Naive B cell (primary cell): ENCODE measurements at regions not wholly inside any gene's neighbourhood (a gene's known extent, or its start where the extent isn't known, plus 50 kb on each side); places are given as distances from the start of the nearest gene placed in this dataset.
A peak's percentile ranks its signal among the peaks of the same experiment; 100 is the strongest.
"Not testable (repeated sequence)": the region's sequence is repeated elsewhere in the genome, so short reads cannot be mapped to it uniquely, and the experiment has no call there.

Experiments
- ATAC-seq, 2 donors: fragments of 150-1000 bp; cut with Tn5 transposase; 2 replicates each; pipeline ENCODE4 v1.10.0; 2021; ENCODE audit warnings: low read depth in 2 of 2, mild to moderate bottlenecking in 2 of 2, moderate library complexity in 2 of 2
- DNase-seq: peaks from one replicate; pipeline ENCODE4 v3.0.0; 2022
- H3K27ac Mint-ChIP-seq, 6 donors: one replicate each; pipeline ENCODE4 v1.8.0; 2020 to 2022; ENCODE audit warnings: mild to moderate bottlenecking in 6 of 6, mixed read lengths in 6 of 6, moderate library complexity in 5 of 6, inconsistent platforms in 2 of 6
- H3K27me3 Mint-ChIP-seq, 3 donors: one replicate each; pipeline ENCODE4 v1.8.0; 2021 to 2022; ENCODE audit warnings: mixed read lengths in 3 of 3, mild to moderate bottlenecking in 1 of 3
- H3K36me3 Mint-ChIP-seq, 2 donors: one replicate each; pipeline ENCODE4 v1.8.0; 2020 to 2022; ENCODE audit warnings: mixed read lengths in 2 of 2, inconsistent platforms in 1 of 2, mild to moderate bottlenecking in 1 of 2
- H3K4me1 Mint-ChIP-seq, 3 donors: one replicate each; pipeline ENCODE4 v1.8.0; 2020 to 2022; ENCODE audit warnings: mixed read lengths in 3 of 3, inconsistent platforms in 1 of 3, mild to moderate bottlenecking in 1 of 3, moderate library complexity in 1 of 3
- H3K4me3 Mint-ChIP-seq, 8 donors: one replicate each; pipeline ENCODE4 v1.8.0; 2020 to 2022; ENCODE audit warnings: mild to moderate bottlenecking in 8 of 8, mixed read lengths in 8 of 8, moderate library complexity in 8 of 8, inconsistent platforms in 2 of 8
- H3K9me3 Mint-ChIP-seq, 7 donors: one replicate each; pipeline ENCODE4 v1.8.0; 2020 to 2022; ENCODE audit warnings: mixed read lengths in 7 of 7, mild to moderate bottlenecking in 5 of 7, inconsistent platforms in 2 of 7, moderate library complexity in 1 of 7

DNA sequence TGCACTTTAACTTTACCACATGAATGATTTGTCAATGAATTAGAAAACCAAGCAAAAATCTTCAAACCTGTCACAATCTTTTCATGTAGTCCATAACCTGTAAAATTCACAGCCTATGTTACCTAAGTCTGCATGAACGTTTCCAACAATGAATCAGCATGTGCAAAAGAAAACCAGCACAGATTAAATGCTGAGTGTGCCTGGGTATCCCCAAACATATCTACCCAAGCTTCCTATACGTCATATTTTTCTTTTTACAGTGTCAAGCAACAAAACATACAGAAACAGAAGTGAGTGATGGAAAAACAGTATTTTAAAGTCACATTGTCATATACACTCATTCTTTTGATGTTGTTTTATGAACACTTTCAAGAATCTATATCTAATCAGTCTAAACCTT lies 713.5 kb downstream of the RFPL4B start:
- Mint-ChIP-seq H3K4me3 (no peak overlapping the region), H3K36me3 (no peaks in the 10 kb centered on the region), H3K4me1 (no peaks in the 10 kb centered on the region), H3K27ac (no peak overlapping the region), H3K27me3 (peaks cover 0 to 4% (median 0%) of the 10 kb centered on the region in 3 donors), H3K9me3 (peaks cover 0 to 10% (median 0%) of the 10 kb centered on the region in 7 donors)
- DNase-seq (no peak), ATAC-seq (no peak)

DNA sequence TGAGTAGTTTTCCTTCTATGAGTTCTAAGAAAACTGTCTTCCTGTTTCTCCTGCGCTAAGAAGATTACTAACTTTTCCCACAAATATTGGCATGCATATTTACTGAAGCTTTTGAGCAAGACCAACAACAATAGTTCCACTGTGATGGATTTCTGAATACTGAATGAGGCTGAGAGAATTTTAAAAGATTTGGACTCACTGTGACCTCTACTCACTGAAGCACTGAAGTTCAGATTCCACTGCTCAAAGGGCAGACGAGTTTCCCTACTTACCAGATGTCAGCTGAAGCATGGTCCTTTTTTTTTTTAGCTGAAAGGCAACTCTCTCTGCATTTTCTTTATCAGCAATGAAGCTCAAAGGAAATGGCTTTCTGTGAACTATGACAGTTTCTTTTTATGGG lies 718.5 kb downstream of the RFPL4B start:
- ATAC-seq (no peak), DNase-seq (no peak)
- Mint-ChIP-seq H3K27ac (no peak overlapping the region), H3K27me3 (no peaks in the 10 kb centered on the region), H3K9me3 (no peaks in the 10 kb centered on the region), H3K36me3 (no peaks in the 10 kb centered on the region), H3K4me1 (no peaks in the 10 kb centered on the region), H3K4me3 (no peak overlapping the region)

DNA sequence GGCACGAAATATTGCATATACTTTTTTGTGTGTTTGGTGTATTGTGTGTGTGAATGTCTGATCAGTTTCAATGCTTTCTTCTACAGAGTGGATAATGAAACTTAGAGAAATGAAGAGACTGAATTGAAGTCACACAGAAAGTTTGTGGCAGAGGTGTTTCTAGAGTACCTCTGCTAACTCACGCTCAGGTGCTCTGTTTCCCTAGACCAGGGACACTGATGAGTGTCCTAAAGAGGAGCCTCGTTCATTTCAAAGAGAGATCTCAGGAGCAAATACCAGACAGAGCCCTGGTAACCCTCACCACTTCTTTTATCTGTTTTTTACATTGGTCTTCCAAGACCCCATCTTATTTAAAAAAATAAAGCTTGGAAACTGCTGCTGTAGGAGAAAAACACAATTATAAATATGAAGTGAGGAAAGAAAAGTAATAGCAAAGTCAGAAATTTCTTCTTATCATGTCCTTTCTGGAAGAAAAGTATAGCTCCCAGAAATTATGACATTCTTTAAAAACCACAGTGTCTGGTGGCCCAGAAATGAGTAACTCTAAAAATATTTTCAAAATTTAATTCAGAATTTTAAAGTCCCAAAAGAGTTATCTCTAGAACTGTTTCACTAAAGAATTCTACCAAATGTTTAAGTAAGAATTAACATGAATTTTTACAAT lies 720.6 kb downstream of the RFPL4B start:
- DNase-seq (no peak), ATAC-seq (no peak)
- H3K4me1 Mint-ChIP-seq: no peaks in the 10 kb centered on the region
- H3K4me3 Mint-ChIP-seq: no peak overlapping the region
- no peaks in the 10 kb centered on the region for H3K36me3 Mint-ChIP-seq
- H3K27me3 Mint-ChIP-seq: no peaks in the 10 kb centered on the region
- no peak overlapping the region for H3K27ac Mint-ChIP-seq
- no peaks in the 10 kb centered on the region for H3K9me3 Mint-ChIP-seq

DNA sequence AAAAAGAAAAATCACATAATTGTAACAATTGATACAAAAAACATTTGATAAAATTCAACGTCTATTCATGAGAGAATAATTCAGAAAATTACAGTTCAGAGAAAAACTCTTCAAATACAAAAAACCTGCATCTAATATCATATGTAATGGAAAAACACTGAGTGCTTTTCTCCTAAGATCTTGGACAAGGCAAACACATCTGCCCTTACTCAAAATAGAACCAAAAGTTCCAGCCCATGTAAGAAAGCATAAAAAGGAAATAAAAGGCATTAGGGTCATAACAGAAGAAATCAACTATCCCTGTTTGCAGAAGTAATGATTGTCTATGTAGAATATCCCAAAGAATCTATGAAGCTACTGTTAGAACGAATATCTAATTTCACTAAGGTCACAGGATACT lies 721.4 kb downstream of the RFPL4B start:
- Mint-ChIP-seq H3K4me1 (no peaks in the 10 kb centered on the region), H3K36me3 (no peaks in the 10 kb centered on the region), H3K27ac (no peak overlapping the region), H3K9me3 (no peaks in the 10 kb centered on the region), H3K27me3 (no peaks in the 10 kb centered on the region), H3K4me3 (no peak overlapping the region)
- no peak for ATAC-seq
- no peak for DNase-seq

DNA sequence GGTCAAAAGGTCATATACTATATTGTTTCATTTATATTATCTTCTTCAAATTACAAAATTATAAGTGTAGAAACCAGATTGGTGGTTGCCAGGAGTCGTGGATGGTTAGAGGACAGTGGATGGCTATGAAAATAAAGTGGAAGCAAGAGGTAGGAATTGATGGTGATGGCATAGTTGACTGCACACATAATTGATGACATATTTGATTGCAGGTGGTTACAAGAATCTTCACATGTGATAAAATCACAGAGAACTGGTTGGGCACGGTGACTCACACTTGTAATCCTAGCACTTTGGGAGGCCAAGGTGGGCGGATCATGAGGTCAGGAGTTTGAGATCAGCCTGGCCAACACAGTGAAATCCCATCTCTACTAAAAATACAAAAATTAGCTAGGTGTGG lies 723.6 kb downstream of the RFPL4B start:
- ATAC-seq, H3K4me3 Mint-ChIP-seq, DNase-seq, H3K4me1 Mint-ChIP-seq, H3K36me3 Mint-ChIP-seq, H3K27me3 Mint-ChIP-seq, H3K27ac Mint-ChIP-seq, H3K9me3 Mint-ChIP-seq: not testable (repeated sequence)

DNA sequence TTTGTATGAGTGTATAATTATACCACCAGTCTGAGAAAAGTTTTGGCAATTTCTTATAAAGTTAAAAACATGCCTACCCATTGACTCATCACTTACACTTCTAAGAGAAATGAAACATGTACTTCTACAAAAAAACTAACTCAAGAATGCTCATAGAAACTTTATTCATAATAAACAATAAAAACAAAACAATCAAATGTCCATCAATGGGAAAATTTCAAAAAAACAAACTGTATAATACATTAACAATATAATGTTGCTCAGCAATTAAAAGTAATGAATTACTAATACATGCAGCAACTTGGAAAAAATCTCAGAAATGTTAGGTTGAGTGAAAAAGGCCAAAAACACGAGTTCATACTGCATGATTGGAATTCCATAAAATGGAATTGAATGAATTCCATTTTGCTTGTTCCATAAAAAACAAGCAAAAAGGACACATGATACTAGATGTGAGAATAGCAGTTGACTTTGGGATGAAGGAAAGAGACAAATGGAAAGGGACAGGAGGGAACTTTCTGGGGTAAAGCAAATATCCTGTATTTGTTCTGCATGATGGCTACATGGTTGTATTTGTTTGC lies 726.6 kb downstream of the RFPL4B start:
- no peak for ATAC-seq
- no peak overlapping the region for H3K4me3 Mint-ChIP-seq
- H3K36me3 Mint-ChIP-seq: no peaks in the 10 kb centered on the region
- DNase-seq: no peak
- H3K4me1 Mint-ChIP-seq: no peaks in the 10 kb centered on the region
- no peaks in the 10 kb centered on the region for H3K9me3 Mint-ChIP-seq
- peaks cover 0 to 15% (median 5%) of the 10 kb centered on the region in 3 donors for H3K27me3 Mint-ChIP-seq
- no peak overlapping the region for H3K27ac Mint-ChIP-seq

DNA sequence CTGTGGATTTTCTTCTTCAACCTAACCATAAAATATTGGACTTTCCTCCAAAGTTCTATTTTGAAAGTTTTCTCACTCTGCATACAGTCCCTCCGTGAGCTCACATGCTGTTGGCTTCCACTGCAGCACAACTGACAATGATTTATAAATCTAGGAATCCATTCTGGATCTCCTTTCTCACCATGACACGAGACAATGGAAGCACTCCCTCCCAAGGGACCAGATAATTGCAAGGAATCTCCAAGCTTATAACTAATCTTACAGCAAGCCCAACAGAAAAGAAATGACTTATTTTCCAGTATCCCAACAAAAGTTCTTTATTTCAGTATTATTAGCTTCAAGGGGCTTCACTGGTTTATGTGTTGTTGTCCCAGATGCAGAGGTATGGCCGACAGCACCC lies 729.0 kb downstream of the RFPL4B start:
- no peaks in the 10 kb centered on the region for H3K36me3 Mint-ChIP-seq
- DNase-seq (no peak), ATAC-seq (no peak)
- H3K4me3 Mint-ChIP-seq: peak overlapping the region in 1 of 8 donors; percentile 38
- peak overlapping the region in 2 of 6 donors; percentile 19 to 23 for H3K27ac Mint-ChIP-seq
- H3K9me3 Mint-ChIP-seq: no peaks in the 10 kb centered on the region
- H3K27me3 Mint-ChIP-seq: peaks cover 0 to 15% (median 5%) of the 10 kb centered on the region in 3 donors
- no peaks in the 10 kb centered on the region for H3K4me1 Mint-ChIP-seq

DNA sequence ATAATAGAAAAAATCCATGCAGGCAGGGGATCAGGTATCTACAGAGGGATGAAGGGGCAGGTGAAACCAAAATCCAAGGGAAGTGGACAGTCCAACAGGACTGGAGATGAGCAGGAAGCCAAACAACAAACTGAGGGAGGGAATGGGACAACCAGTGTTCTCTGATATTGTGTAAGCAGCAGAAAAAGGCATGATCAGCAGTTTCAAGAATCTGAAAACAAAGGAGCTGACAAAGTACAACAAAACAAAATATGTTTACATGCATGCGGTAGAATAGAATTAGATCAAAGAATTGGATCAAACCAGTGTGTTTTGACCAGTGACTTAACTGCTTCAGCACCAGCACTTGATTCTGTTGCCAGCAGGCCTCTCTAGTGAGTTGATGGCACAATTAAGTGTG lies 729.7 kb downstream of the RFPL4B start:
- no peaks in the 10 kb centered on the region for H3K4me1 Mint-ChIP-seq
- H3K4me3 Mint-ChIP-seq: no peak overlapping the region
- H3K27me3 Mint-ChIP-seq: peaks cover 0 to 22% (median 5%) of the 10 kb centered on the region in 3 donors

DNA sequence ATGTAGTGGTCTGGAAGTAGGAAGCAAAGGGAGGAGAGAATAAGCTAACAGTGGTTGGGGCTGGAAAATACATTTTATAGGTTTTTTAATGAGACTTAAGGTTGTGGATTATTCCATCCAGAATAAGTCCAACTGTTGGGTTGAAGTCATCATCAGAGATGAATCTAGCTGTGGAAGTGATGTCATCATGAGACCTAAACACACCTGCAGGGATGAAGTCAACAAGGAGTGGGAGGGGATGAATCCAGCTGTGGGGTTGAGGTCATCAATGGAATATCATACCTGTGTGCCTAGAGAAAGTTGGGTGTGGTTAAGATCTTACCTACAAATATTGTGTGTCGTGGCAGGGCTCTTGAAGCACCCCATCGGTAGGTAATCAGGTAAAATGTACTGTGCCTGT lies 730.7 kb downstream of the RFPL4B start:
- ATAC-seq: no peak

More for the DNA sequence above, 729.7 kb downstream of the RFPL4B start:
- Mint-ChIP-seq H3K36me3 (no peaks in the 10 kb centered on the region), H3K27ac (no peak overlapping the region), H3K9me3 (no peaks in the 10 kb centered on the region)
- ATAC-seq: no peak
- no peak for DNase-seq

DNA sequence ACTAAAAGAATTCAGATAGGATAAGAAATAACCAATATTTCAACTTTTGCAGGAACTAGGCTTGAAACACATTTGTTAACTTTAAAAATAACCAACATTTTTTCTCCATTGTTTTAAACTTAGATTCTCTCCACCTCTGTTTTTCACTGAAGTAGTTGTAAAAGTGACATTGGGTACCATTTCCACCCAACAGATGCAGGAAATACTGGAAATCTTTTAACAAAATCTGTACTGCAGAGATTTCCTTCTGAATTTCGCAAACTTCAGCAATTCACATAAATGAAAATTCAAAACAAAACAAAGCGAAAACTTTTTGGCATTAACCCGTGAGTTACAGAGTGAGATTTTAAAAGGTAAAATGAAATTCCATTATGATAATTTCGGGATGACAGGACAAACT lies 731.7 kb downstream of the RFPL4B start:
- peaks cover 0 to 22% (median 5%) of the 10 kb centered on the region in 3 donors for H3K27me3 Mint-ChIP-seq
- H3K4me3 Mint-ChIP-seq: no peak overlapping the region
- no peak overlapping the region for H3K27ac Mint-ChIP-seq
- no peaks in the 10 kb centered on the region for H3K9me3 Mint-ChIP-seq
- no peak for DNase-seq
- no peaks in the 10 kb centered on the region for H3K36me3 Mint-ChIP-seq
- H3K4me1 Mint-ChIP-seq: no peaks in the 10 kb centered on the region
- no peak for ATAC-seq

More for the DNA sequence above, 730.7 kb downstream of the RFPL4B start:
- Mint-ChIP-seq H3K9me3 (no peaks in the 10 kb centered on the region), H3K4me3 (no peak overlapping the region), H3K4me1 (no peaks in the 10 kb centered on the region), H3K27ac (no peak overlapping the region), H3K36me3 (no peaks in the 10 kb centered on the region), H3K27me3 (peaks cover 0 to 22% (median 5%) of the 10 kb centered on the region in 3 donors)
- no peak for DNase-seq

DNA sequence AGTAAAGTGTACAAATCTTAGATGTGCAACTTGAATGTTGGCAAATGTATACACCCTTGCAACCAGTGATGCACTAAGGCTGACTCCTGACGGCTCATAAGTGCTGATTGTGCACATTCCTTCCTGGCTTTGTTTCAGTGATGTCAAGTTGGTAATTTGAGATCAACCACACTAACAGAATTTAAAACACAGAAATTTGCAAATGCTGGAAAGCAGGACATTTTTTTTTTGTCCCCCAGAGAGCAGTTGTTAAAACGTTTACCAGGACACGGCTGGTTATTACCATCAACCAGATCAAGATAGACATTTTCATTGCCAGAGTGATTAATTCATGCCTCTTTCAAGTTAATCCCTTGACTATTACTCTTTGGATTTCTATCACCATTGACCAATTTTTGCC lies 735.6 kb downstream of the RFPL4B start:
- ATAC-seq (no peak), DNase-seq (no peak)
- H3K9me3 Mint-ChIP-seq: peaks cover 0 to 7% (median 2%) of the 10 kb centered on the region in 7 donors
- no peak overlapping the region for H3K4me3 Mint-ChIP-seq
- H3K4me1 Mint-ChIP-seq: no peaks in the 10 kb centered on the region
- no peaks in the 10 kb centered on the region for H3K36me3 Mint-ChIP-seq
- H3K27me3 Mint-ChIP-seq: peaks cover 0 to 11% (median 5%) of the 10 kb centered on the region in 3 donors
- no peak overlapping the region for H3K27ac Mint-ChIP-seq

DNA sequence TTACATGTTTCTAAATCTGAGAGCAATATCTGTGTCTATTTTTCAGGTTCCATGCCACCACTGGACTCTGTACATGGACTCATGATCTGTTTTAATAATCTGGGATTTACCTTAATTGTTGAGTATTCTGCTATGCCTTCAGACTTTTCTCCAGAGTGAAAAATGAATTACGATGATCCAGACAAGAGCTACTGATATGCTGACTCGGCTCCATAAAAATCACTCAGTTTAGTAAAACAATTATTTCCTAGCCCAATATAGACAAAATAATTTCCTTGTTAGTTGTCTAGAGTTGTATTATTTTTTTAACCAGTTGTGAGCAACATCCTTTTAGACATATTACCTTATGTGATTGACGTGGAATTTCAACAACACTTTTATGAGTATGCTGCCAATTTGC lies 736.8 kb downstream of the RFPL4B start:
- peaks cover 0 to 7% (median 2%) of the 10 kb centered on the region in 7 donors for H3K9me3 Mint-ChIP-seq

DNA sequence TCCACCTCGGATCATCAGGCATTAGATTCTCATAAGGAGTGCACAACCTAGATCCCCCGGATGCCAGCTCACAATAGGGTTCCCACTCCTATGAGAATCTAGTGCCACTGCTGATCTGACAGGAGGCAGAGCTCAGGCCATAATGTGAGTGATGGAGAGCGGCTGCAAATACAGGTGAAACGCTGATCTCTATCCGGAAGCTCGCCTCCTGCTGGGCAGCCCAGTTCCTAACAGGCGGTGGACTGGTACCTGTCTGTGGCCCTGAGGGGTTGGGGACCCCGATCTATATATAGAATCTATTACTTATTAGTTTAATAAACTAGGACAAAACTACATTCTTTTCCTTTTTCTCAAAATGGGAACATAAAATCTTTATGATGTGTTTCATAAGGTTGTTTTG lies 741.9 kb downstream of the RFPL4B start:
- Mint-ChIP-seq H3K4me3 (no peak overlapping the region), H3K36me3 (no peaks in the 10 kb centered on the region), H3K27ac (no peak overlapping the region), H3K27me3 (no peaks in the 10 kb centered on the region), H3K4me1 (no peaks in the 10 kb centered on the region), H3K9me3 (peaks cover 0 to 7% (median 4%) of the 10 kb centered on the region in 7 donors)
- ATAC-seq (no peak), DNase-seq (no peak)

More for the DNA sequence above, 736.8 kb downstream of the RFPL4B start:
- Mint-ChIP-seq H3K4me1 (no peaks in the 10 kb centered on the region), H3K27ac (no peak overlapping the region), H3K4me3 (no peak overlapping the region), H3K27me3 (peaks cover 0 to 7% (median 0%) of the 10 kb centered on the region in 3 donors), H3K36me3 (no peaks in the 10 kb centered on the region)
- ATAC-seq (no peak), DNase-seq (no peak)

DNA sequence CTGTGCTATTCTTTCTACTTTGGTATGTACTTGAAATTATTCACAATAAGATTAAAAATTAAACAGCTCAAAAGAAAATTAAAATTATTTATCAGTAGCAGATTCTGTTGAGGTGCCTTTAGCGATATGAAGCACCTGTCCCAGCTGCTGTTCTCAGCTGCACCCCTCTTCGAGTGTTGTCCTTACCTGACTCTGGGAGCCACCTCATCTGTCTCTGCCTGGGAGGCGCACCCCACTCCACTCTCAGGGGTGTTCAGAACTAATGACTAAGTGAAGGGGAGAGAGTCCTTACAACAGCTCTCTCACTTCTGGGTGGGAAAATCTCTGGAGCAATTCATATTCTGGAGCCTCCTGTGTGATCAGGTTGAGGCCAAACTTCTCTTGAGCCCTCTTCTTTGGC lies 745.7 kb downstream of the RFPL4B start:
- Mint-ChIP-seq H3K36me3 (no peaks in the 10 kb centered on the region), H3K27ac (no peak overlapping the region), H3K27me3 (no peaks in the 10 kb centered on the region), H3K9me3 (peaks cover 0 to 3% (median 2%) of the 10 kb centered on the region in 7 donors), H3K4me1 (no peaks in the 10 kb centered on the region), H3K4me3 (no peak overlapping the region)
- ATAC-seq (no peak), DNase-seq (no peak)
